Hepatocyte (in vitro differentiated cells): ENCODE measurements at regions not wholly inside any gene's neighbourhood (a gene's known extent, or its start where the extent isn't known, plus 50 kb on each side); places are given as distances from the start of the nearest gene placed in this dataset.

Experiments used
- DNase-seq: peaks from one replicate; pipeline ENCODE4 v3.0.0-alpha.2; 2016; ENCODE audit warnings: low spot score
- H2AFZ ChIP-seq: fragments of 200-600 bp; sonication (generic); 2 replicates; pipeline ENCODE4 v1.6.0; 2016; ENCODE audit warnings: antibody characterized with exemption, mild to moderate bottlenecking
- H3K27ac ChIP-seq: fragments of 200-600 bp; sonication (generic); 2 replicates; pipeline ENCODE4 v1.5.1; 2016; ENCODE audit warnings: mild to moderate bottlenecking
- H3K27me3 ChIP-seq: fragments of 200-600 bp; sonication (generic); 2 replicates; pipeline ENCODE4 v1.6.1; 2016
- H3K36me3 ChIP-seq: fragments of 200-600 bp; sonication (generic); replicated peaks from 2 replicates; pipeline ENCODE4 v1.5.1; 2016; ENCODE audit warnings: low read depth; ENCODE audit not compliant: insufficient read depth
- H3K4me1 ChIP-seq: fragments of 200-600 bp; sonication (generic); 2 replicates; pipeline ENCODE4 v1.5.1; 2016; ENCODE audit warnings: mild to moderate bottlenecking, moderate library complexity; ENCODE audit not compliant: insufficient read depth
- H3K4me2 ChIP-seq: fragments of 200-600 bp; sonication (generic); 2 replicates; pipeline ENCODE4 v1.6.0; 2016
- H3K4me3 ChIP-seq: fragments of 200-600 bp; sonication (generic); 2 replicates; pipeline ENCODE4 v1.5.1; 2016; ENCODE audit warnings: mild to moderate bottlenecking
- H3K79me2 ChIP-seq: fragments of 200-600 bp; sonication (generic); 2 replicates; pipeline ENCODE4 v1.6.0; 2017; ENCODE audit warnings: mild to moderate bottlenecking
- H3K9me2 ChIP-seq: fragments of 200-600 bp; sonication (generic); replicated peaks from 2 replicates; pipeline ENCODE4 v1.6.0; 2017; ENCODE audit warnings: mild to moderate bottlenecking; ENCODE audit not compliant: insufficient read depth
- H3K9me3 ChIP-seq: fragments of 200-600 bp; sonication (generic); 2 replicates; pipeline ENCODE4 v1.5.1; 2016; ENCODE audit warnings: low read depth, mild to moderate bottlenecking
- H4K20me1 ChIP-seq: fragments of 200-600 bp; sonication (generic); 2 replicates; pipeline ENCODE4 v1.6.0; 2016; ENCODE audit warnings: mild to moderate bottlenecking; ENCODE audit not compliant: insufficient read depth, poor library complexity, severe bottlenecking
- EZH2 ChIP-seq: fragments of 200-600 bp; sonication (generic); IDR thresholded peaks from 2 replicates; pipeline ENCODE4 v1.6.1; 2016; ENCODE audit warnings: antibody characterized with exemption, mild to moderate bottlenecking, borderline replicate concordance
- EZH2phosphoT487 ChIP-seq: fragments of 200-600 bp; sonication (generic); IDR thresholded peaks from one replicate; pipeline ENCODE4 v1.6.1; 2018; ENCODE audit warnings: antibody characterized with exemption, mild to moderate bottlenecking, low read depth, moderate library complexity; ENCODE audit not compliant: unreplicated experiment, severe bottlenecking
- WGBS: methylation state at CpG from one replicate; pipeline ENCODE4 v1.1.6; 2016; ENCODE audit warnings: low lambda C conversion rate; ENCODE audit errors: missing lambda C conversion rate; 5-methylcytosine and 5-hydroxymethylcytosine counted together
- TF ChIP-seq, protein P1 (sequence below): fragments of 200-600 bp; sonication (generic); IDR thresholded peaks from 2 replicates; pipeline ENCODE4 v1.5.1; 2016; ENCODE audit warnings: antibody characterized with exemption, mild to moderate bottlenecking; ENCODE audit not compliant: poor library complexity

GRCh38 chr5:54822324-54822687 is 163.1 kb downstream of the ESM1 start:
- Histone ChIP-seq H4K20me1 (no peaks in the 10 kb centered on the region), H3K4me3 (no peak overlapping the region), H3K27me3 (no peaks in the 10 kb centered on the region), H3K9me3 (no peaks in the 10 kb centered on the region), H3K4me1 (peaks cover 8% of the 10 kb centered on the region), H3K9me2 (no peaks in the 10 kb centered on the region), H3K36me3 (no peaks in the 10 kb centered on the region), H3K4me2 (no peak overlapping the region), H3K27ac (no peak overlapping the region), H2AFZ (no peak overlapping the region), H3K79me2 (no peaks in the 10 kb centered on the region)
- TF ChIP-seq EZH2phosphoT487 (no peak), EZH2 (no peak)
- TF ChIP-seq, protein P1, sequence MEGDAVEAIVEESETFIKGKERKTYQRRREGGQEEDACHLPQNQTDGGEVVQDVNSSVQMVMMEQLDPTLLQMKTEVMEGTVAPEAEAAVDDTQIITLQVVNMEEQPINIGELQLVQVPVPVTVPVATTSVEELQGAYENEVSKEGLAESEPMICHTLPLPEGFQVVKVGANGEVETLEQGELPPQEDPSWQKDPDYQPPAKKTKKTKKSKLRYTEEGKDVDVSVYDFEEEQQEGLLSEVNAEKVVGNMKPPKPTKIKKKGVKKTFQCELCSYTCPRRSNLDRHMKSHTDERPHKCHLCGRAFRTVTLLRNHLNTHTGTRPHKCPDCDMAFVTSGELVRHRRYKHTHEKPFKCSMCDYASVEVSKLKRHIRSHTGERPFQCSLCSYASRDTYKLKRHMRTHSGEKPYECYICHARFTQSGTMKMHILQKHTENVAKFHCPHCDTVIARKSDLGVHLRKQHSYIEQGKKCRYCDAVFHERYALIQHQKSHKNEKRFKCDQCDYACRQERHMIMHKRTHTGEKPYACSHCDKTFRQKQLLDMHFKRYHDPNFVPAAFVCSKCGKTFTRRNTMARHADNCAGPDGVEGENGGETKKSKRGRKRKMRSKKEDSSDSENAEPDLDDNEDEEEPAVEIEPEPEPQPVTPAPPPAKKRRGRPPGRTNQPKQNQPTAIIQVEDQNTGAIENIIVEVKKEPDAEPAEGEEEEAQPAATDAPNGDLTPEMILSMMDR, result no peak
- 97% methylated on average over 2 of the region's 2 CpGs for WGBS
- no peak for DNase-seq

- H3K4me1 ChIP-seq, result peaks cover 8% of the 10 kb centered on the region
- no peaks in the 10 kb centered on the region for H3K9me3 ChIP-seq
- 55% methylated on average over 4 of the region's 4 CpGs for WGBS
Measured at GRCh38 chr5:54821445-54822323, 163.7 kb downstream of the ESM1 start.

DNA sequence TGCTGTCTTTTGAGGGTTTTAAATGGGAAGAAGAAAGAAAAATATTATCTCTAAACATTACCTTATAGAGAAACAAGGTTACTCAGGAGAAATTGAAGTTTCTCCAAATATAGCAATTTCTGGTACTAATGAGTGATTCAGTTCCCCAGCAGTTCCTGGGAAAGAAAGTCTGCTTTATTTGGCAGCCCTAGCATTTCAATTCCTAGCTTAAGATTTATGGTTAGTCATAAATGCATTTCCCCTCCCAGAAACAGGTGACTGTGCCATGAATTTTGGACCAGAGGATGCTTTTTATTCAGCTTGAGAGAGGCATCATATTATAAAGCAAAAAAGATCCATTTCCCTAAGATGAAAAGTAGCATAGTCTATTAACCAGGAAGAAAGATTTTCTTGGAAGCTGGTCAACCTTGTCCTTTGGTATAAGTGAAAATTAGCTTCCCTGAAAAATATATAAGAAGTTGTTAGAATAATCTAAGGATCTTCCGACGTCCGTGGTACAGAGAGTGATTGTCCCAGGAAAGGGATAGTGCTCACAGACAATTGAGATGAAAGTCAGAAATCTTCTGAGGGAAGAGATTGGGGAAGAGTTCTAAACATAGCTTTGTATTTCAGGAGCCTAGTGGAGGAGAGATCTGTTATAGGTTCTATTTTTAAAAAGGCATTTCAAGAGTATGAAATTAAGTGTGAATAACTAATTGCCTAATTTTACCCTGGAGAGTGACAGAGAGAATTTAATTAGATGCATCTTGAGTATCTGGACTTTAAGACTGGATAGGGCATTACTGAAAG is 164.9 kb downstream of the ESM1 start:
- Histone ChIP-seq H3K9me3 (no peaks in the 10 kb centered on the region), H3K79me2 (no peaks in the 10 kb centered on the region), H3K9me2 (no peaks in the 10 kb centered on the region), H3K4me3 (no peak overlapping the region), H3K27me3 (no peaks in the 10 kb centered on the region), H3K36me3 (no peaks in the 10 kb centered on the region), H3K4me1 (peaks cover 8% of the 10 kb centered on the region), H3K27ac (no peak overlapping the region), H4K20me1 (no peaks in the 10 kb centered on the region), H3K4me2 (no peak overlapping the region), H2AFZ (no peak overlapping the region)
- 91% methylated on average over 3 of the region's 3 CpGs for WGBS
- DNase-seq, result no peak
- TF ChIP-seq, protein P1, result no peak
- TF ChIP-seq EZH2, result no peak
- no peak for TF ChIP-seq EZH2phosphoT487

More at GRCh38 chr5:54821445-54822323, 163.7 kb downstream of the ESM1 start:
- DNase-seq, result no peak
- Histone ChIP-seq H3K27me3 (no peaks in the 10 kb centered on the region), H3K4me3 (no peak overlapping the region), H3K79me2 (no peaks in the 10 kb centered on the region), H3K4me2 (no peak overlapping the region), H4K20me1 (no peaks in the 10 kb centered on the region), H3K9me2 (no peaks in the 10 kb centered on the region), H3K36me3 (no peaks in the 10 kb centered on the region), H2AFZ (no peak overlapping the region), H3K27ac (peak overlapping the region; percentile 17)
- TF ChIP-seq EZH2phosphoT487, result no peak
- TF ChIP-seq, protein P1, result no peak
- TF ChIP-seq EZH2, result no peak
